ENCODE measurements at regions not wholly inside any gene's neighbourhood (a gene's known extent, or its start where the extent isn't known, plus 50 kb on each side); places are given as distances from the start of the nearest gene placed in this dataset.

- no peak for TF ChIP-seq CTCF (IDR thresholded peaks at IDR 0.05; ENCODE audit: borderline replicate concordance, insufficient read depth, low read depth, low read length)
- H3K4me3 ChIP-seq (ENCODE audit: low read depth, low read length) = no peak overlapping the region
Measured at GRCh38 chr13:109587689-109588088, 198.7 kb downstream of the IRS2 start.

GRCh38 chr13:109586509-109587346 is 199.7 kb downstream of the IRS2 start:
- no peak for TF ChIP-seq CTCF (IDR thresholded peaks at IDR 0.05; ENCODE audit: borderline replicate concordance, insufficient read depth, low read depth, low read length)
- no peak overlapping the region for H3K4me3 ChIP-seq (ENCODE audit: low read depth, low read length)

- no peak for TF ChIP-seq CTCF (IDR thresholded peaks at IDR 0.05; ENCODE audit: borderline replicate concordance, insufficient read depth, low read depth, low read length)
Measured at GRCh38 chr13:109584844-109585361, 201.5 kb downstream of the IRS2 start.

GRCh38 chr13:109577191-109577700 is 209.1 kb downstream of the IRS2 start:
- H3K4me3 ChIP-seq (ENCODE audit: low read depth, low read length) = no peak overlapping the region
- TF ChIP-seq CTCF (IDR thresholded peaks at IDR 0.05; ENCODE audit: borderline replicate concordance, insufficient read depth, low read depth, low read length) = no peak

More at GRCh38 chr13:109584844-109585361, 201.5 kb downstream of the IRS2 start:
- H3K4me3 ChIP-seq (ENCODE audit: low read depth, low read length) = no peak overlapping the region

GRCh38 chr13:109576331-109576813 is 210.0 kb downstream of the IRS2 start:
- TF ChIP-seq CTCF (IDR thresholded peaks at IDR 0.05; ENCODE audit: borderline replicate concordance, insufficient read depth, low read depth, low read length) = no peak
- no peak overlapping the region for H3K4me3 ChIP-seq (ENCODE audit: low read depth, low read length)

GRCh38 chr13:109575821-109576220 is 210.6 kb downstream of the IRS2 start:
- H3K4me3 ChIP-seq (ENCODE audit: low read depth, low read length) = no peak overlapping the region
- TF ChIP-seq CTCF (IDR thresholded peaks at IDR 0.05; ENCODE audit: borderline replicate concordance, insufficient read depth, low read depth, low read length) = no peak

All from GM12875 (cell line).